Type B pancreatic cell (in vitro differentiated cells): ENCODE measurements at regions not wholly inside any gene's neighbourhood (a gene's known extent, or its start where the extent isn't known, plus 50 kb on each side); places are given as distances from the start of the nearest gene placed in this dataset.

Experiments
- DNase-seq: peaks from one replicate; pipeline ENCODE4 v3.0.0; 2021; ENCODE audit warnings: mixed read lengths; ENCODE audit not compliant: unreplicated experiment; ENCODE audit errors: extremely low spot score
- H3K27ac Mint-ChIP-seq: 2 replicates; pipeline ENCODE4 v1.8.0; 2021; ENCODE audit warnings: mild to moderate bottlenecking, mixed read lengths
- H3K27me3 Mint-ChIP-seq: 2 replicates; pipeline ENCODE4 v1.8.0; 2021; ENCODE audit warnings: mixed read lengths
- H3K36me3 Mint-ChIP-seq: 2 replicates; pipeline ENCODE4 v1.8.0; 2021; ENCODE audit warnings: mixed read lengths
- H3K4me1 Mint-ChIP-seq: one replicate; pipeline ENCODE4 v1.8.0; 2021; ENCODE audit warnings: mixed read lengths; ENCODE audit not compliant: unreplicated experiment
- H3K4me3 Mint-ChIP-seq: 2 replicates; pipeline ENCODE4 v1.8.0; 2021; ENCODE audit warnings: mild to moderate bottlenecking, mixed read lengths
- H3K9me3 Mint-ChIP-seq: 2 replicates; pipeline ENCODE4 v1.8.0; 2021; ENCODE audit warnings: mixed read lengths
- TF ChIP-seq, protein P1 (sequence below): fragments of 200-600 bp; sonication (generic); conservative IDR thresholded peaks from 2 replicates; pipeline ENCODE4 v1.5.0; 2021; ENCODE audit warnings: antibody characterized with exemption, mild to moderate bottlenecking

DNA sequence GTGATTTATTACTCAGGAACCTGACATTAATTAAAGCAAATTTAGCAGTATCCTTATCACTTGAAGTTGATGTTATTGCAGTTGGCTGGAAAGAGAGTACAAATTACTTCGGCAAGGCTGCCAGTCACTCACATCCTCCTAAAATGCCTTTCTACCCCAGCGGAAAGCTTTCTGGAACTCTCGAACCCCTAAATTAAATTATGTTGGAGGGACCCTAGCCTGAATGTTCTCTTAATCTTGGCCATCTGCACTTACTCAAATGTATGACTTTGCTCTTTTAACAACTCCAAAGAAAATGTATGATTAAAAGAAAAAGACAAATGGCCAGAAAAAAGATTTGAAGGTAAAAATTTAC lies 242.6 kb upstream of the USP25 start:
- Mint-ChIP-seq H3K27me3 (no peaks in the 10 kb centered on the region), H3K36me3 (no peaks in the 10 kb centered on the region), H3K4me3 (no peak overlapping the region), H3K27ac (no peak overlapping the region), H3K4me1 (peaks cover 10% of the 10 kb centered on the region), H3K9me3 (peaks cover 6% of the 10 kb centered on the region)
- TF ChIP-seq, protein P1, sequence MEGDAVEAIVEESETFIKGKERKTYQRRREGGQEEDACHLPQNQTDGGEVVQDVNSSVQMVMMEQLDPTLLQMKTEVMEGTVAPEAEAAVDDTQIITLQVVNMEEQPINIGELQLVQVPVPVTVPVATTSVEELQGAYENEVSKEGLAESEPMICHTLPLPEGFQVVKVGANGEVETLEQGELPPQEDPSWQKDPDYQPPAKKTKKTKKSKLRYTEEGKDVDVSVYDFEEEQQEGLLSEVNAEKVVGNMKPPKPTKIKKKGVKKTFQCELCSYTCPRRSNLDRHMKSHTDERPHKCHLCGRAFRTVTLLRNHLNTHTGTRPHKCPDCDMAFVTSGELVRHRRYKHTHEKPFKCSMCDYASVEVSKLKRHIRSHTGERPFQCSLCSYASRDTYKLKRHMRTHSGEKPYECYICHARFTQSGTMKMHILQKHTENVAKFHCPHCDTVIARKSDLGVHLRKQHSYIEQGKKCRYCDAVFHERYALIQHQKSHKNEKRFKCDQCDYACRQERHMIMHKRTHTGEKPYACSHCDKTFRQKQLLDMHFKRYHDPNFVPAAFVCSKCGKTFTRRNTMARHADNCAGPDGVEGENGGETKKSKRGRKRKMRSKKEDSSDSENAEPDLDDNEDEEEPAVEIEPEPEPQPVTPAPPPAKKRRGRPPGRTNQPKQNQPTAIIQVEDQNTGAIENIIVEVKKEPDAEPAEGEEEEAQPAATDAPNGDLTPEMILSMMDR, result no peak
- no peak for DNase-seq

DNA sequence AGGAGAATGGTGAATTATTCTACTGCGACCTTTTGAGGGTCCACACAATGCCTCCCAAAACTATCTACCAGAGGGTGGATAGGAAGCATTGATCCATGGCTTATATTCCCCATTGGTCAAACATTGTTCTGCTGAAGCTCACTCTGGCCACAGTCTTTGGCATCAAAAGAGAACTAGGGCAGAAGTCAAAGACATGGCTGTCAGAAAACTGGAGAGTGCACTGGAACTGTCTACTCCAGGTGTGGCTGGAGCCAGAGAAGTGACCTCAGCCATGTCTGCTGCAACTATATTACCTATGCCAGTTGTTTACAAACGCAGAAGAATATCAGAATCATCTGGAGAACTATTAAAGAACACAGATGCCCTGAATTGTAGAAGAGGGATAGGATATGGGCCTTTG lies 238.7 kb upstream of the USP25 start:
- Mint-ChIP-seq H3K4me3 (no peak overlapping the region), H3K27ac (no peak overlapping the region), H3K27me3 (no peaks in the 10 kb centered on the region), H3K9me3 (peaks cover 6% of the 10 kb centered on the region), H3K4me1 (no peaks in the 10 kb centered on the region), H3K36me3 (no peaks in the 10 kb centered on the region)
- TF ChIP-seq, protein P1, result no peak
- no peak for DNase-seq

DNA sequence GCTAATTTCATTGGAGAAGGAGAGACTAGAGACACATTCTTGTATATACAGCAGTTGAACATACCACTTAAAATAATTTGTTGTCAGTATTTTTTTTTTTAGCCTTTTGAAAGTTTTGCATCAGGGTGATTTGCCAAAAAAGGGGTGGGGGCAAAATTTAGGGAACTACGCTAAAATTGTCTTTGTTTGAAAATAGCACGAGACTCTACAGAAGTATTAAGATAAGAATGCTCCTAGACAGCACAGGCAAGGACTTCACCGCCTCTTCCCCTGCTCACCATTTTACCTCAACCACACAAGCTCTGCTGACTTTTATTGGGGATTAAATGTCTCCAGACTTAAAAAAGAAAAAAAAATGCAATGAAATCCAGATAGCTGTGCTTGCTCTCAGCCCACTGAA lies 236.1 kb upstream of the USP25 start:
- Mint-ChIP-seq H3K27ac (no peak overlapping the region), H3K4me3 (no peak overlapping the region), H3K27me3 (no peaks in the 10 kb centered on the region), H3K36me3 (no peaks in the 10 kb centered on the region), H3K4me1 (no peaks in the 10 kb centered on the region), H3K9me3 (peaks cover 6% of the 10 kb centered on the region)
- DNase-seq, result no peak
- TF ChIP-seq, protein P1, result no peak

DNA sequence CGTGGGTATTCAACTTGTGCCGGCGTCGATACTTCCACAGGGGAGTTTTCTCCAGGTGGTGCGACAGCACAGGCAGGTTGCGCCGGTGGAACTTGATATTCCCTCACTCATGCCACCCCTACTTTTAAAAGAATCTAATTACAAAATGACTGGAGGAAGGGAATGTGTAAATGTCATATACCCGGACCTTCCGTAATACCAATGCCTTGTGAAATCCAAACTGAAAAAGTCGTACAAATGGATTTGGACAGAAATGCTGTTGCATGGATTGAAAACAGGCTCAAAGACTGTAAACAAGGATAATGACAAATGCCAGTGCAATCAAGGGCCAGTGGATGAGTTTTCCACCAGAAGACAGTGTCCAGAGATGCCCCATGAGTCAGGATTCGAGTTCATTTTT lies 235.3 kb upstream of the USP25 start:
- TF ChIP-seq, protein P1, result no peak
- H3K9me3 Mint-ChIP-seq, result peaks cover 6% of the 10 kb centered on the region
- no peaks in the 10 kb centered on the region for H3K4me1 Mint-ChIP-seq
- no peaks in the 10 kb centered on the region for H3K27me3 Mint-ChIP-seq
- H3K4me3 Mint-ChIP-seq, result no peak overlapping the region
- DNase-seq, result no peak
- H3K27ac Mint-ChIP-seq, result no peak overlapping the region
- no peaks in the 10 kb centered on the region for H3K36me3 Mint-ChIP-seq

DNA sequence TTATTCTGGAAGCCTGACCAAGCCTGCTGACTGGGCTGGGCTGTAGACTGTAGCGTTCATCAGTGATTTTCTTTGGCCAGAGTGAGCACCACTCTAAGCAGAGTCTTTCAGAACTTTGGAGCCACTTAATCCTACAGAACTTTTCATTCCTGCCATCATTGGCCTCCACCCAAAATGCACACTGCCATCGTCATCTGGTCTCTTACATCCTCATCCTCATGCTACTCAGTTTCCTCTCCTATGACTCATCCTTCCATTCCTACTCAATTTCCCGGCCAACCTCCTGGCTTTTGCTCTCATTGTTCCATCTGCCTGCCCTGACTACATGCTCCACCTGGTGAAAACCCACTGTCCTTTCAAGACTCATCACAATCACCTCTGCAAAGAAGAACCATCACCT lies 233.8 kb upstream of the USP25 start:
- no peaks in the 10 kb centered on the region for H3K4me1 Mint-ChIP-seq
- H3K36me3 Mint-ChIP-seq, result no peaks in the 10 kb centered on the region
- no peak overlapping the region for H3K4me3 Mint-ChIP-seq
- TF ChIP-seq, protein P1, result no peak
- H3K27me3 Mint-ChIP-seq, result no peaks in the 10 kb centered on the region
- no peaks in the 10 kb centered on the region for H3K9me3 Mint-ChIP-seq
- DNase-seq, result no peak
- H3K27ac Mint-ChIP-seq, result no peak overlapping the region

DNA sequence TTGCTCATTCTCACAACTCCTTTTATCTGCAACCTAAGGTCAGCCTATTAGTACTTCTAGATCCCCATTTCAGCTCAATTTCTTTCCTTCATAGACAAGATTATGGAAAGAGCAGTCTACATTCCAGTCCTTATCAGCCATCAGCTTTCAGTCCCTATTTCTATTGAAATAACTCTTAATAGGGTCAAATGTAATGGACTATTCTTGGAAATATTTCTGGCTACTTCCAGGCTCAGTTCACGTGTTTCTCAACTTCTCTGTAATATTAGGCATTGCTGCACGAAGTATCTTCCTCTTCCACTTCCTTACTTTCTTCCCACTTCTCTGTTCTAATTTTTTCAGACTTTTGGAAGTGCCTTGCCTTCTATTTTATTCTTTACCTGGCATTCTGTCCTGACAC lies 232.9 kb upstream of the USP25 start:
- Mint-ChIP-seq H3K27ac (no peak overlapping the region), H3K9me3 (peaks cover under 1% of the 10 kb centered on the region), H3K27me3 (no peaks in the 10 kb centered on the region), H3K4me1 (no peaks in the 10 kb centered on the region), H3K4me3 (no peak overlapping the region), H3K36me3 (no peaks in the 10 kb centered on the region)
- DNase-seq, result no peak
- TF ChIP-seq, protein P1, result no peak
